ENCODE measurements at regions not wholly inside any gene's neighbourhood (a gene's known extent, or its start where the extent isn't known, plus 50 kb on each side); places are given as distances from the start of the nearest gene placed in this dataset.

- H3K4me1 ChIP-seq (ENCODE audit: control insufficient read depth, insufficient read depth, low read length, poor library complexity, severe bottlenecking): no peaks in the 10 kb centered on the region
- peaks cover 39% of the 10 kb centered on the region for H3K9me3 ChIP-seq (ENCODE audit: control insufficient read depth, low read length)
- WGBS, 2 experiments (ENCODE audit: insufficient coverage in 2 of 2): 83% methylated on average over 1 of the region's 2 CpGs; no CpG with 5 or more reads in 1 of the 2 experiments
- no peak overlapping the region for H3K27ac ChIP-seq (ENCODE audit: low read depth, low read length, severe bottlenecking)
- no peaks in the 10 kb centered on the region for H3K36me3 ChIP-seq (ENCODE audit: control insufficient read depth, insufficient read depth, low read length)
- H3K4me3 ChIP-seq (ENCODE audit: extremely low read depth, insufficient read depth, low read length, poor library complexity, severe bottlenecking): no peak overlapping the region
These were observed 2651.6 kb downstream of the ARAP2 start for GRCh38 chr4:33592701-33593100.

GRCh38 chr4:33606951-33607350 is 2637.4 kb downstream of the ARAP2 start:
- 93% methylated on average over 6 to 8 of the region's 8 CpGs for WGBS, 2 experiments (ENCODE audit: insufficient coverage in 2 of 2)
- Histone ChIP-seq H3K9me3 (ENCODE audit: control insufficient read depth, low read length) (peaks cover 4% of the 10 kb centered on the region), H3K36me3 (ENCODE audit: control insufficient read depth, insufficient read depth, low read length) (no peaks in the 10 kb centered on the region), H3K4me1 (ENCODE audit: control insufficient read depth, insufficient read depth, low read length, poor library complexity, severe bottlenecking) (no peaks in the 10 kb centered on the region), H3K4me3 (ENCODE audit: extremely low read depth, insufficient read depth, low read length, poor library complexity, severe bottlenecking) (no peak overlapping the region), H3K27ac (ENCODE audit: low read depth, low read length, severe bottlenecking) (no peak overlapping the region)

- no CpG with 5 or more reads among the region's 2 CpGs for WGBS, 2 experiments (ENCODE audit: insufficient coverage in 2 of 2)
- no peaks in the 10 kb centered on the region for H3K4me1 ChIP-seq (ENCODE audit: control insufficient read depth, insufficient read depth, low read length, poor library complexity, severe bottlenecking)
- no peak overlapping the region for H3K4me3 ChIP-seq (ENCODE audit: extremely low read depth, insufficient read depth, low read length, poor library complexity, severe bottlenecking)
- no peaks in the 10 kb centered on the region for H3K9me3 ChIP-seq (ENCODE audit: control insufficient read depth, low read length)
- no peak overlapping the region for H3K27ac ChIP-seq (ENCODE audit: low read depth, low read length, severe bottlenecking)
- H3K36me3 ChIP-seq (ENCODE audit: control insufficient read depth, insufficient read depth, low read length): no peaks in the 10 kb centered on the region
These were observed 2628.2 kb downstream of the ARAP2 start for GRCh38 chr4:33616121-33616520.

- Histone ChIP-seq H3K4me3 (ENCODE audit: extremely low read depth, insufficient read depth, low read length, poor library complexity, severe bottlenecking) (no peak overlapping the region), H3K27ac (ENCODE audit: low read depth, low read length, severe bottlenecking) (no peak overlapping the region), H3K4me1 (ENCODE audit: control insufficient read depth, insufficient read depth, low read length, poor library complexity, severe bottlenecking) (no peaks in the 10 kb centered on the region)
These were observed 2618.6 kb downstream of the ARAP2 start for GRCh38 chr4:33625748-33626147.

GRCh38 chr4:33626221-33626620 is 2618.1 kb downstream of the ARAP2 start:
- H3K9me3 ChIP-seq (ENCODE audit: control insufficient read depth, low read length): no peaks in the 10 kb centered on the region
- no peaks in the 10 kb centered on the region for H3K4me1 ChIP-seq (ENCODE audit: control insufficient read depth, insufficient read depth, low read length, poor library complexity, severe bottlenecking)
- no peak overlapping the region for H3K4me3 ChIP-seq (ENCODE audit: extremely low read depth, insufficient read depth, low read length, poor library complexity, severe bottlenecking)
- 85 to 95% methylated on average over 3 to 4 of the region's 5 CpGs for WGBS, 2 experiments (ENCODE audit: insufficient coverage in 2 of 2)
- no peaks in the 10 kb centered on the region for H3K36me3 ChIP-seq (ENCODE audit: control insufficient read depth, insufficient read depth, low read length)
- no peak overlapping the region for H3K27ac ChIP-seq (ENCODE audit: low read depth, low read length, severe bottlenecking)

More at GRCh38 chr4:33625748-33626147, 2618.6 kb downstream of the ARAP2 start:
- Histone ChIP-seq H3K36me3 (ENCODE audit: control insufficient read depth, insufficient read depth, low read length) (no peaks in the 10 kb centered on the region), H3K9me3 (ENCODE audit: control insufficient read depth, low read length) (no peaks in the 10 kb centered on the region)

GRCh38 chr4:33628296-33628695 is 2616.0 kb downstream of the ARAP2 start:
- 89% methylated on average over 1 of the region's 1 CpG; no CpG with 5 or more reads in 1 of the 2 experiments for WGBS, 2 experiments (ENCODE audit: insufficient coverage in 2 of 2)
- Histone ChIP-seq H3K9me3 (ENCODE audit: control insufficient read depth, low read length) (no peaks in the 10 kb centered on the region), H3K4me3 (ENCODE audit: extremely low read depth, insufficient read depth, low read length, poor library complexity, severe bottlenecking) (no peak overlapping the region), H3K27ac (ENCODE audit: low read depth, low read length, severe bottlenecking) (no peak overlapping the region), H3K4me1 (ENCODE audit: control insufficient read depth, insufficient read depth, low read length, poor library complexity, severe bottlenecking) (no peaks in the 10 kb centered on the region), H3K36me3 (ENCODE audit: control insufficient read depth, insufficient read depth, low read length) (no peaks in the 10 kb centered on the region)

GRCh38 chr4:33649015-33649414 is 2595.3 kb downstream of the ARAP2 start:
- Histone ChIP-seq H3K4me1 (ENCODE audit: control insufficient read depth, insufficient read depth, low read length, poor library complexity, severe bottlenecking) (no peaks in the 10 kb centered on the region), H3K36me3 (ENCODE audit: control insufficient read depth, insufficient read depth, low read length) (no peaks in the 10 kb centered on the region), H3K27ac (ENCODE audit: low read depth, low read length, severe bottlenecking) (no peak overlapping the region), H3K9me3 (ENCODE audit: control insufficient read depth, low read length) (no peaks in the 10 kb centered on the region), H3K4me3 (ENCODE audit: extremely low read depth, insufficient read depth, low read length, poor library complexity, severe bottlenecking) (no peak overlapping the region)
- WGBS, 2 experiments (ENCODE audit: insufficient coverage in 2 of 2): no CpG with 5 or more reads among the region's 2 CpGs

- H3K9me3 ChIP-seq (ENCODE audit: control insufficient read depth, low read length): no peaks in the 10 kb centered on the region
- H3K4me1 ChIP-seq (ENCODE audit: control insufficient read depth, insufficient read depth, low read length, poor library complexity, severe bottlenecking): no peaks in the 10 kb centered on the region
- H3K36me3 ChIP-seq (ENCODE audit: control insufficient read depth, insufficient read depth, low read length): no peaks in the 10 kb centered on the region
- no peak overlapping the region for H3K27ac ChIP-seq (ENCODE audit: low read depth, low read length, severe bottlenecking)
- no CpG with 5 or more reads among the region's 1 CpG for WGBS, 2 experiments (ENCODE audit: insufficient coverage in 2 of 2)
- H3K4me3 ChIP-seq (ENCODE audit: extremely low read depth, insufficient read depth, low read length, poor library complexity, severe bottlenecking): no peak overlapping the region
These were observed 2594.8 kb downstream of the ARAP2 start for GRCh38 chr4:33649471-33649870.

GRCh38 chr4:33650036-33650435 is 2594.3 kb downstream of the ARAP2 start:
- 89 to 95% methylated on average over 1 to 2 of the region's 2 CpGs for WGBS, 2 experiments (ENCODE audit: insufficient coverage in 2 of 2)
- Histone ChIP-seq H3K27ac (ENCODE audit: low read depth, low read length, severe bottlenecking) (no peak overlapping the region), H3K4me1 (ENCODE audit: control insufficient read depth, insufficient read depth, low read length, poor library complexity, severe bottlenecking) (no peaks in the 10 kb centered on the region), H3K9me3 (ENCODE audit: control insufficient read depth, low read length) (no peaks in the 10 kb centered on the region), H3K36me3 (ENCODE audit: control insufficient read depth, insufficient read depth, low read length) (no peaks in the 10 kb centered on the region), H3K4me3 (ENCODE audit: extremely low read depth, insufficient read depth, low read length, poor library complexity, severe bottlenecking) (no peak overlapping the region)

GRCh38 chr4:33658971-33659370 is 2585.3 kb downstream of the ARAP2 start:
- Histone ChIP-seq H3K4me1 (ENCODE audit: control insufficient read depth, insufficient read depth, low read length, poor library complexity, severe bottlenecking) (no peaks in the 10 kb centered on the region), H3K4me3 (ENCODE audit: extremely low read depth, insufficient read depth, low read length, poor library complexity, severe bottlenecking) (no peak overlapping the region), H3K27ac (ENCODE audit: low read depth, low read length, severe bottlenecking) (no peak overlapping the region), H3K36me3 (ENCODE audit: control insufficient read depth, insufficient read depth, low read length) (no peaks in the 10 kb centered on the region), H3K9me3 (ENCODE audit: control insufficient read depth, low read length) (no peaks in the 10 kb centered on the region)
- WGBS, 2 experiments (ENCODE audit: insufficient coverage in 2 of 2): 83 to 92% methylated on average over 2 to 3 of the region's 3 CpGs

GRCh38 chr4:33661636-33662035 is 2582.7 kb downstream of the ARAP2 start:
- no peak overlapping the region for H3K4me3 ChIP-seq (ENCODE audit: extremely low read depth, insufficient read depth, low read length, poor library complexity, severe bottlenecking)
- no peak overlapping the region for H3K27ac ChIP-seq (ENCODE audit: low read depth, low read length, severe bottlenecking)
- H3K36me3 ChIP-seq (ENCODE audit: control insufficient read depth, insufficient read depth, low read length): no peaks in the 10 kb centered on the region
- no peaks in the 10 kb centered on the region for H3K9me3 ChIP-seq (ENCODE audit: control insufficient read depth, low read length)
- no peaks in the 10 kb centered on the region for H3K4me1 ChIP-seq (ENCODE audit: control insufficient read depth, insufficient read depth, low read length, poor library complexity, severe bottlenecking)

GRCh38 chr4:33685939-33686338 is 2558.4 kb downstream of the ARAP2 start:
- no peaks in the 10 kb centered on the region for H3K4me1 ChIP-seq (ENCODE audit: control insufficient read depth, insufficient read depth, low read length, poor library complexity, severe bottlenecking)
- no peak overlapping the region for H3K27ac ChIP-seq (ENCODE audit: low read depth, low read length, severe bottlenecking)
- H3K9me3 ChIP-seq (ENCODE audit: control insufficient read depth, low read length): no peaks in the 10 kb centered on the region
- H3K4me3 ChIP-seq (ENCODE audit: extremely low read depth, insufficient read depth, low read length, poor library complexity, severe bottlenecking): no peak overlapping the region
- H3K36me3 ChIP-seq (ENCODE audit: control insufficient read depth, insufficient read depth, low read length): no peaks in the 10 kb centered on the region
- 100% methylated on average over 1 of the region's 1 CpG; no CpG with 5 or more reads in 1 of the 2 experiments for WGBS, 2 experiments (ENCODE audit: insufficient coverage in 2 of 2)

Measured in mesodermal cell (in vitro differentiated cells).